ENCODE measurements at regions not wholly inside any gene's neighbourhood (a gene's known extent, or its start where the extent isn't known, plus 50 kb on each side); places are given as distances from the start of the nearest gene placed in this dataset.

DNA sequence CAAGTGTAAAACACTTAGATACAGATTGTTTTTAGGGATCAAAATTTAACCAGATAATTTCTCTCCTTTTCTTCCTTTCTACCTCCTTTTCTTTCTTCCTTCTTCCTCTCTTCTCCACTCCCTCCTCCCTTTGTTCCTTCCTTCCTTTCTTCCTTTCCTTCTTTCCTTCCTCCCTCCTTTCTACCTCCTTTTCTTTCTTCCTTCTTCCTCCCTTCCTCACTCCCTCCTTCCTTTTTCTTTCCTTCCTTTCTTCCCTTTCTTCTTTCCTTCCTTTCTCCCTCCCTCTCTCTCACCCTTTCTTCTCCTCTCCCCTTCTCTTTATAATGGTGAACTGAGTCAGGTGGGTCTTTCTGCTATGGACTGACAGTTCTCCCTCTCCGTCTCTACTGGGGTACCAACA is 397.5 kb upstream of the CDH11 start:
- no peak for DNase-seq

DNA sequence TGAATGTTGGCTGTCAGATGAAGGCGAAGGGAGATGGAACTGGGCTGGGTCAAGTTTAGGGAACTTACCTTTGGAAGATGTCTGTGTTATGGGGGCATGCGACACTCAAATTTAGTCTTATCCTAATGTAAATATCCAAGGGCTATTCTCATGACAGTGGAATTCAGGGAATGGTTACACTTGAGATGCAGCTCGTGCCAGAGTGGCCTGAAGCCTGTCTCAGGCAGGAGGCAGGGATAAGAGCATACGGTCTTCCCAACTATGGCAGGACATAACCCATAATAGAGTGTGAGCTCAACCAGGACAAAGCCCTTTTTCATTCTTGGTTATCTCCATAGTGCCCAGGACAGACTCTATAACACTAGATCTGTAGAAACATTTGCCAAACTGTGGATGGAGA is 393.3 kb upstream of the CDH11 start:
- no peak for DNase-seq

DNA sequence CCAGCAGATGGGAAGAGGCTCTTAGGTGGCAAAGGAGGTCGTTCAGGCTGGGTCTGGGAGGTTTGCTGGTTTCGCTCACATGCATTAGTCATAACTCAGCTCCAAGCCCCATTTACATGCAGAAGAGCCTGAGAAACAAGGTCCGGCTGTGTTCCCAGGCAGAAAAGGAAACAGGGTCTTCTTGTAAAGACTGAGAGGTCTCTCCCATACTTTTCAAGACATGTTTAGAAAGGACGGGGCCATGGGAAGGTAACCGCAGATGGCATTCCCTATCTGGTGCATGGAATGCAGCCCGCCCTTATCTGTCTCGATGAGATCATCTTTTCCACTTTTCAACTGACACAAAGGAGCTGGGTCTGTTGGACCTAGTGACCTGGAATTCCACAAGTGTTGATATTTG is 389.0 kb upstream of the CDH11 start:
- no peak for DNase-seq

DNA sequence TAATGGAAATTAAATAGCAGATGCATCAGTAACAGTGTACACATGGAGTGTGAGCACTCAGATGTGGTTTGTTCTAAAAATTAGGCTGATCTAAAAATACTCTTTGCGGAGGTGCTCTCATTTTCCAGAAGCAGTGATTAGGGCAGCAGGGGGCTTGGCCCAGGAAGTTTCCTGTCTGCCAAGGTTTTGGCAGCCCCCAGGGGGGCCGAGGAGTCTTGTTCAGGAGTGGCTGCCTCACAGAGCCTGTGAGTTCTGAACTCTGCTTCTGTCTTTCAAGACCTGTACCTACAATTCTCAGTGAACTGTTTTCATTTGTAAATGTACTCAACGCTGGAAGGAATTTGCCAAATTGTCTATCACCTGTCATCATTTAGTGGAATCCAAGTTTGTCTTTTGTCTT is 388.4 kb upstream of the CDH11 start:
- DNase-seq = no peak

DNA sequence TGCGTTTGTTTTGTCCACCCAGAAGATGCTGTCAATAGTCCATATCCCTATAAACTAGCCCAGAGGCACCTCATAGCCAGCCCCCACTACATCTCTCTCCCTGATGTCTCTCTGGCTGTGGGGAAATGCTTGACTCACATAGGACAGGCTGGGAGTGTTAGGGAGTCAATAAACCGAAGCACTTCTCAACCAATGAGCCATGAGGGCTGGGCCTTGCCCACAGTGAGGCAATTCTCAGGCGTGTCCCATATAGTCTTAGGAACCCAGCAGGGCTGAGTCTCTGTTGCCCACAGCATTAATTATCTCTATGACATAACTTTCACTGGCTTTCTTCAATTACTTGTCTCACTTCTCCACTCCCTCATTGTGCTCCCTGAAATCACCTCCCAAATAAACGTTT is 387.3 kb upstream of the CDH11 start:
- DNase-seq = no peak

DNA sequence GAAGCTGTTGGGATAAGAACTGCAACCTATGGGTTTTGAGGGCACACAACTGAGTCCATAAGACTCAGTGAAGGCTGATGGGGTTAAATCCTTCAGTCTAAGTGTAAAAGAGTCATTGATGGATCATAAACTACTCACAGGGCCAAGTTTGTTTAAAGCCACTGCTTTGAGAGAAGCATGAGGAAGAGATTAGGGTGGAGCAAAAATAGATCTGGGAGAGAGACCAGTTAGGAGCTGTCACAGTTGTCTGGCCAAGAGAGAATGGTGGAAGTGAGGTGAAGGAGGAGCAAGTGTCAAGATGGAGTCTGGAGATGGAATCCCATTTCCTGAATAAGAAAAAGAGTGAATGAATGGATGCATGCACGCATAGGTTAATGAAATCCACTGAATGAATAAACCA is 379.1 kb upstream of the CDH11 start:
- DNase-seq = no peak

DNA sequence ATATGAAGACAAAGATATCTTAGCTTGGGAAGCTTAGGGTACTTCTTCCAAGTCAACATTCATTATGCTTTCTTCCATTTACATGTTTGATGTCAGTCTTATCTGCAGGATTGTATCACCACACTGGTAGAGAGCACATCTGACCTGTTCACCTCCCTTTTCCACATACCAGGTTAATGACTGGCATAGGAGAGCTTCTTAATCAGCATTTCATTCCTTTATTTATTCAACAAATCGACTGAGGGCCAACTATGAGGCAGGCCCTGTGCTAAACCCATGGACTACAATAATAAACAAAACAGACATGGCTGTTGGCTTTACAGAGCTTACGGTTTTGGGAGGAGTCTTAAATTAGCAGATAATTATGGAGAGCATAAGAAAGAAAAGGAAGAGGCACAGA is 378.1 kb upstream of the CDH11 start:
- no peak for DNase-seq

DNA sequence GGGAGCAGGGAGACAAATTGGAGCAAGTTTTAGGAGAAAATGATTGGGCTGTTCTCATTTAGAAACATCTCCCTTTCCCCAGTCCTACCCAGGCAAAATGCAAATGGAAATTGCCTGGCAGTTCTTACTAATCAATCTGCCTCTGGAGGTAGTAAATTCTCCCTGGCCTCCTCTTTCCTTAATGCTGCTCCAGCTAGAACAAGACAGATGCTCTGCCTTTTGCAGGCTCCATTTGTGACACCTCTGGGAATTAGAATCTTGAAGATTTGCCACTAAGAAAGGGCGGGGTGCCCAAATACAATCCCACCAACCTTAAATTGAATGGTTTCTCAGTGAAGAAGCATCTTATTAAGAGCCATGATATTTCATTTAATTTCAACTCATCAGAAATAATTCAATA is 377.7 kb upstream of the CDH11 start:
- DNase-seq = no peak

DNA sequence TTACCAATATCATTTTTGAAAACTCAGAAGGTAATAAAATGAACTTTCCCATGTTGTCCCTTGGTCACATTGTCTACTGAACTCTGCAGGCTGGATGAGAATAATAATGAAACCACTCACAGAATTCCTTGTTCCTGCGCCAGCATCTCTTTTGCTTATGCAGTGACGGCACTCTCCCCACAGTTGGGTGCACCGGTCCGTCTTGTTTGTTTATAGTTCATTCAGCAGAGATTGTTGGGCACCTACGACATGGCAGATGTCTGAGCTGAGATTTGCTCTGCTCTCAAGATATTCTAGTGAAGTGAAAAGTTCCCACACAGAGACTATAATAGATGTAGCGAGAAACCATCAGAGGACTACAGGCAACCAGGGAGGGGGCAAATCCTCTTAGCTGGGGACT is 375.7 kb upstream of the CDH11 start:
- DNase-seq = no peak

DNA sequence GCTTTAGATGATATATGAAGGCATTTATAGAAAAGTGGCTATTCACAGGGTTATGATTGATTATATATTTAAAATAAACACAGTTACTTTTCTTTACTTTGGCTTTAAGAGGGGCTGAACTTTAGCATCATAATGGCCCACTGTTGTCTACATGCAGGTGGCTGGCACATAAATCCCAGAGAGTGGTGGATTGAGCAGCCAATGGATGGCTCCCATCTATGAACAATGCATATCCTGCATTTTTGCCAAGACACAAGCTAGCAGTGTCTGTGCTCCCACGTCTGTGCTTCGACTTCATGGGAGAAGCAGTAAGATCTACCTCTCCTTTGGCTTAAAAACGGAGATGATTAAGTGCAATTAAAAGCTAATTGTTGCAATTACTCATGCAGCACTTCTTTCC is 373.2 kb upstream of the CDH11 start:
- DNase-seq = no peak

DNA sequence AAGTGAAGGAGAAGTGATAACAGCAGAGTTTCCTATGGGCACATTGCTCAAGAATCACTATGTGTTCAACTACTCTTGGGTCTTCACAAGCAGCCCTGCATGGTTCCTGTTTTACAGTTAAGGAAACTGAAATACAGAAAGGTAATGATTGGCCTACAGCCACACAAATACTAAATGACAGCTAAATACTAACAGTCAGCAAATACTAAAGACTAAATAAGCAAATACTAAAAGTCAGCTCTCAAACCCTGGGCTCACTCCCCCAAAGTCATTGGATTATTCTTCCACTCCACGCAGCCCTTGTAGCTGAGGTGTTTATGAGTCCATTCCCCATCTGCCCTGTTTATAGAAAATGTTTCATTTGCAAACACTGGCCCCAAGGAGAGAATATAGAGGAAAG is 372.7 kb upstream of the CDH11 start:
- DNase-seq = no peak

DNA sequence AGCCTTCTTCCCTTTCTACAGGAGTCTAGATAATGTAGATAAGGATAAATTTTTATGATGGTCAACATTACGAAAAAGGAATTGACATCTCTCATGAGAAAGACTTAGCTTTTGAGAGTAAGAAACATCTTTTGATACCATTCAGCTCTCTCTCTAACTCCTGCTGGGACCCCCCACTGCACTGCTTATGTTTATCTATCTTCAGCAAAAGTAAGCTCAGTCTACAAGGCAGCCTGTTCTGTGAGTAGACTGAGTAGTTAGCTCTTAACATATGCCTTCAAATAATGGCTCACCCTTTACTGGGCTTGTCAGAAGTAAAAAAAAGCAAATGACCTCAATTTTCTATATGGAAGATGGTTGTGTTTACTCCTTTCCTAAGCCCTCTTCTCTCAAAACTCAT is 372.2 kb upstream of the CDH11 start:
- DNase-seq = no peak

DNA sequence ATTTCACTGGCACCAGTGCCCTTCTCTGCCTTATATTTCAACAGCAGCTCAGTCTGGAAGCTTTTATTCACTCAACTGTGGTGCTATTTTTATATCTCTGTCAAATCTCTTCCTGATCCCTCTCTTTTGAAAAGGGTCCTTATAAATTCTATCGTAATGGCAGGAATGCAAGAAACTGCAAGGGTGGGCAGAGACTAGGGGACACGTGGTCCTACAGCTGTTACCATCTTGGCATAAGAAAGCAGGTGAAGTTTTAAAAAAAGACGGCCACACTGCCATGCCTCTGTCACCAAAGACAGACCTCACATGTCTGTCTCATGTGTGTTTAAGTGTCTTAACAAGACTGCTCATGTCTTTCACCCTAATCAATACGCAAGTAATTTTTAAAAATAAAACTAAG is 368.4 kb upstream of the CDH11 start:
- DNase-seq = no peak

DNA sequence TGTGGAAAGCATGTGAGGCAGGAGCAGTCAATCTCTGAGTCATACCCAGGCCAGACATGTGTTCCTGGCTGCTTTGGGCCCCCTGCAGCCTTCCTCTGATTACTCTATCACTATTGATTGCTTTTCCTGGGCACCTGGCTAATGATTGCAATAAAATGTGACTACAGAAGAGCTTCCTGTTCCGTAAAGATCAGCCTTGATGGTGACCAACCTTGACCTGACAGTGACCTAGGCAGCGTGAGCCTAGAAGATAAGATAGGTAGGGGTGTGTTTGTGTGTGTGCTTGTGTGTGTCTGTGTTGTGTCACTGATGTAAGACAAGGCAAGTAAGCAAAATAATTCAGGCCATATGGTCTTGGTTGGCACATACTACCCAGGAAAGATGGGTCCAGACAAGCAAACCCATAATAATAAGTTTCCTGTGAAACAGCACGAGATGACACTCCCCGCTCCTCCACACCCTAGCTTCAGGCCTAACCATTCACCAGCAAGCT is 367.7 kb upstream of the CDH11 start:
- no peak for DNase-seq

DNA sequence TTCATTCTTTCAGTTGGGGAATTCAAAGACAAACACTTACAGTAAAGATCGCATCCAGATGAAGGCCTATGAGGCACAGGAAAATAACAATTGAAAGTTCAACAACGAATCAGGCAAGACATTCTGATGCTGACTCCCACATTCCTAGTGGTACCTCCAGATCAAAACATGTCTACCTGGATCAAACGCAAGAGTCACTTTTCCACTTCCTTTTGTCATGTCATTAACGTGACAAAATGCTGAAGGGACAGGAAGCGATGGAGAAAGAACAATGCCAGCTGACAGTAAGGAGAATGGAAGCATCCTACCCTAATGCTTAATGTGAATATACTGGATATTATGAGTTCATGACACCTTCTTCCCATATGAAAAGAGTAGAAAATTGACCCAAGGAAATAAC is 365.4 kb upstream of the CDH11 start:
- DNase-seq = no peak

DNA sequence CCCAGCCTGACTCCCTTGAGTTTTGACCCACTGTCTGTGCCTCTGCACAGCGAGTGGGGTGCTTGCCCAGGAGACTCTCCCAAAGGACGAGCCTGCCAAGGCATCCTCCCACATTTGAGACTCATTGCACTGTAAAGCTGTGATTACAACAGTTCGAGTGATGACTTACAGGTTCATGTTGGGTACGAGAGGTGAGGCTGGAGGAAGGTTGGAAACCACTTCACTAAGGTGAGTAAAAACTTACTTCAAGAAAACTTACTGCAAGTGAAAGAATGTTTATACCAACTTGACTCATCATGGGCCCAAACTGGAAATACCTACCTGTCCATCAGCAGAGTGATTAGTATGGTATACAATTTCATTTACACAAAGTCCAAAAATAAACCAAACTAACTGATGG is 360.1 kb upstream of the CDH11 start:
- no peak for DNase-seq

DNA sequence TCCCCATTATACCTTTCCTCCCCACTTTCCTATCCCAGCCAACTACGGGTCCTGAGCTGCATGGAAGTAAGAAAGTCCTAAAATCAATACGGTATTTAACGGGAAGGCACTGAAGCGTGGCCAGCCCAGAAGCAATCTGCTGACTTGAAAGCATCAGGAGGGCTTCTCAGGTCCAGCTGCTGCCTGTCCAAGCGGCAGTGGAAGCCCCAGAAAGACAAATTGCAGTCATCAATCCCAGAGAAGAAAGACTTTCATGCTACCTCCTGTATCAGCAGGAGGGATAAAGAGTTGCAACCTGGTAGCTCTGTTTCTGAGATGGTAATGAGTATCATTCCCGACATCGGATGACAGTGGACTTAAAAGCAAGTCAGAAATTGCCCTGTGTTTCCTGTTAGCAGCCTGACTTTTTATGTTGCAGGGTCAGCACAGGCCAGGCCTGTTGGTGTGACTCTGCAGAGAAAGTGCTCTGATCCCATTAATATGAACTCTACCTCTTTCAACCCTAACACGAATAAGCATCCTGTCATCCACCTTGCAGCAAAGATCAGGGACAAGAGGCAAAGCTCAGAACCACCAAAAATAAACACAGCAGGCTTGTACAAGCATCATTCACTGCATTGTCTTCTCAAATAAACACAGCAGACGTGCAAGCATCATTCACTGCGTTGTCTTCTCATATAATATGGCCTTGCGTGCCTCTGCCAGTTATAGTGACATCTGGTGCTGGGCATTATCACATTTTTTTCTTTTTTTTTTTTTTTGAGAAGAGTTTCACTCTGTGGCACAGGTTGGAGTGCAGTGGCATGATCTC is 358.6 kb upstream of the CDH11 start:
- peak; percentile 79 for DNase-seq

DNA sequence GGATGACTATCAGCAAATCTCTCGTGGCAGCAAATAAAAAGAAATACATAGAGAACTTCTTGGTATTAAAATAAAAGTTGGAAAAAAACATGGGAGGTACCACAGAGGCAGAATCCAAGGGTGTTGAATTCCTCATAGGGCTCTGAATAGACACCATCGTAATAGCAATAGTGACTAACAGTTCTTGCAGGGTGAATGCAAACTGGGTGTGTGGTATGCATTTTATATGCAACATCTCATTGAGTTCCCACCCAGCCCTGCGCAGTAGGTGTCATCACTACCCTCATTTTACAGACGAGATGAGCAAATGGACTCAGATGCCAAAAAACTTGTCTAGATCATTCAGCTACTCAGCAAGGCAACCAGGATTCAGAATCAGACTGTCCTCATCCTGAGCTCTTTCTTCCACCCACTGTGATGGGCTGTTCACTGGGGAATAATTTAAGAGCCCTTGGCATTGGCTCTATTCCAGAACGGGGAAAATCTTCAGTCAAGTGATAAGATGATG is 354.6 kb upstream of the CDH11 start:
- DNase-seq = no peak

DNA sequence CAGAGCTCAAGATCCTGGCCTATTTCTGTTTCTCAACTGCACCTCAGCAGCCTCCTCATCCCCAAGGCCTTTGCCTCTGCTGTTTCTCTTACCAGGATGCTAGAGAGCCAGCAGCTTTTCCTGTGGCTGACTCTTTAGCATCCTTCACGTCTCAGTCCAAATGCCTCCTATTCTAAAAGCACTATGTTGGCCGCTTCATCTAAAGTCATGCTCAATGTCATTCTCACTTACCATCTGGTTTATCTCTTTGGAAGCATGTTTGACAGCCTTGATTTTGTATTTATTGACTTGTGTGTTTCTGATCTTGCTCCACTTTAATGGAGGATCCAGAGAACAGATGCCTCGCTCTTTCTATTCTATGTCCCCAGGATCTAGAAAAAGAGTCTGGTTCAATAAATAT is 351.8 kb upstream of the CDH11 start:
- DNase-seq = no peak

DNA sequence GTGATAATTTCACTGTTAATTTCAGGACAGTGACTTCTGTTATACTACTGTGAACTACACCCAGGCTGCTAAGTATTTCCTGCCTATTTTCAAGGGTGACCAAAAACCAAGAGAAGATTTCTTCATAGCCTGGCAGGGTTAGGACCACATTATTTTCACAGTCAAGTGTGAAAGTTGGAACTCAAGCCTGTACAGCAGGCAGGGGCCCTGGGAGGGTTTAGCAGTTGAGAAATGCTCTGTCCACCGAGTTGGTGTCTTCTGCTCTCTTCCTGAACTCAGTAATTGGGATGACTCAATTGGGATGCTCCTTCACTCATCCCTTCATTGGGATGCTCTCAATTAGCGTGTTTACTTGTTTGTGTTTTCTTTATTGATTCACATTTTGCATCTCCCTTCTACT is 347.3 kb upstream of the CDH11 start:
- no peak for DNase-seq

DNA sequence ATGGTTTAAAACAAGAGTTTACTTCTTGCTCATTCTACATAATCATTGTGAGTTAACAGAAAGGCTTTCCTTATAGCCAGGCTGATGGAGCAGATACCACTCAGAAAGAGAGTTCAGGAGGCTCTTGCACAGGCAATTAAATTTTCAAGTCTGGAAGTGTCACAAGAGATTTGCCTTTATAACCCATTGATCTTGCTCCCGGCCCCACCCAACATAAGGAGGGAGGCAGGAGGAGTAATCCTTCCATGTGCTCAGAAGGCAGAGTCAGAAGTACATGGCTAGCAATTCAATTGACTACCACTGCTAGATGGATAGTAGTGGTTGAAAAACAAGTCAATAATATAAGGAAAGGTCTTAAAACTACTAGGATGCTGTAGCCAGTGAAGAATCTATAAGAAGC is 346.3 kb upstream of the CDH11 start:
- DNase-seq = no peak

DNA sequence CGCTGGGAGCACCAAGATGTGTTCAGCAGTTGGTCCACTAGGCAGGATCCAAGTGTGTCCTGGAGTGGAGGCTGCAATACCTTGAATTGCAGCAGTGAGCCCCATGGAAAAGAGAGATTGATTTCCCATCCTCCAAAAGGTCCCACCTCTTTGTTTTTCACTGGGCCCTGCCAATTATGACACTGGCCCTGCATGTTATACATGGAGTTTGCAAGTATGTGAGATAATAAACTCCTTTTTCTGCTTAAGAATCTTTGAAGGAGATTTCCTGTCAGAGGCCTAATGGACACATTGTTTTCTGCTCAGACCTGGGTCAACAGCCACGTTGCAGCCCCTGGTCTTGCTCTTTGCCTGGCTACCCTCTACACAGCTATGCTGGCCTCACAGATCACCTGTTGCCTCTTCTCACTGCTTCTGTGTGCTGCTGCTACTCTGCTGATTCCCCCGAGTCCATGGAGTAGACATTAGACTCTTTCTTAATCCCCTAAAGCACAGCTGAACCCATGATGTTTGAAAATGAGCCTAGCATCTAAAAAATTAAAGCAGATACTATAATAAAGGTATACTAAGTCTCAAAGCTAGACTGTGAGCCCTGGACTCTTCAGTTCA is 341.9 kb upstream of the CDH11 start:
- DNase-seq = no peak

DNA sequence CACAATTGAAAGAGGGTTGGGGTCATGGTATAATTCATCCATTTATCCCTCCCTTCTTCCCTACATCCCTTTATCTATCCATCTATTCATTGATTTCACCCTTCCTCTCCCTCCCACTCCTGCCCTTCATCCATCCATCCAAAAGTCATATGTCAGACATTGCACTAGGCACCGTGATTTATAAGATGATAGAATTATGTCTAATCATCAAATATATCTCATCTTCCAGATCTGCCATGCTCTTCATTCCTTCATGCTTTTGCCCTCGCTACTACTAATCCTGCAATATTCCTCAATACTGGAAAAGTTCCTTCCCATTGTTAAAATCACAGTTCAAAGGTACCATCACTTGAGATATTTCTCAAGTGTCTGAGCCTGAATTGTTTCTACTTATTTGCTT is 335.2 kb upstream of the CDH11 start:
- no peak for DNase-seq

DNA sequence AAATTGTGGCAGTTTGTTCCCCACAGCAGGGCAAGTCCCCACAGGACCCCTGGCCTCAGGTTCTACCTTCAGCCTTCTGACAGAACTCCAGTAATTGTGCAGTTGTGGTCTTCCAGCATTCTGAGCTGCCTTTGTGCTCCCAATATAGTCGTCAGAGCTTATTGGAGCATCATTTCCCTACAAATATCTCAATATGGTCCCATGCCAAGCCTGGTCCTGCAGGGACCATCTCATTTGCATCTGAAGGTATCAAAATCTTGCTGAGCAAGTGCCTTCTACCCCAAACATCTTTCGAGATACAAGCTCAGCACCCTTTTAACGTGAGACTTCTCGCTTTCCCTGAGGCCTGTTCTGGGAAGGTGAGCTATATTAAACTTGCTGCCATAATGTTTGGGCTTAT is 333.9 kb upstream of the CDH11 start:
- DNase-seq = no peak

DNA sequence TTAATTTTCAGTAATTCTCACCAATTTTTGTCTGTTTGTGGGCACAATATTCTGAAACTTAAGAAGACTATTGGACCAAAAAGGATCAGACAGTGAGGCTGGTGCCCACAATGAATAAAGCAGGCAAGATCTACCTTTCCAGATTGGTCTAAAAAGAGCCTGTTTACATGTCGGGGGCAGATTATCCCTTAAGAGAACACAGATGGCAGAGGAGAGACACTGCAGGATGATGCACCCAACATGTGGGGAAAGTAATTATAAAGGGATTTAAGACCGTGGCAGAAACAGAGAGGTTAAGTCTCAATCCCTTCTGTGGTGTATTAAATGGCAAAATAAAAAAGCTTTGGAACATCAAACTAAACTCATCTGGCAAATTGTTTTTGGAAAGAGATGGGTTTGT is 331.8 kb upstream of the CDH11 start:
- peak; percentile 16 for DNase-seq

All from NCI-H345 (cell line).